ENCODE measurements at regions not wholly inside any gene's neighbourhood (a gene's known extent, or its start where the extent isn't known, plus 50 kb on each side); places are given as distances from the start of the nearest gene placed in this dataset.
"Not testable (repeated sequence)": the region's sequence is repeated elsewhere in the genome, so short reads cannot be mapped to it uniquely, and the experiment has no call there.

DNA sequence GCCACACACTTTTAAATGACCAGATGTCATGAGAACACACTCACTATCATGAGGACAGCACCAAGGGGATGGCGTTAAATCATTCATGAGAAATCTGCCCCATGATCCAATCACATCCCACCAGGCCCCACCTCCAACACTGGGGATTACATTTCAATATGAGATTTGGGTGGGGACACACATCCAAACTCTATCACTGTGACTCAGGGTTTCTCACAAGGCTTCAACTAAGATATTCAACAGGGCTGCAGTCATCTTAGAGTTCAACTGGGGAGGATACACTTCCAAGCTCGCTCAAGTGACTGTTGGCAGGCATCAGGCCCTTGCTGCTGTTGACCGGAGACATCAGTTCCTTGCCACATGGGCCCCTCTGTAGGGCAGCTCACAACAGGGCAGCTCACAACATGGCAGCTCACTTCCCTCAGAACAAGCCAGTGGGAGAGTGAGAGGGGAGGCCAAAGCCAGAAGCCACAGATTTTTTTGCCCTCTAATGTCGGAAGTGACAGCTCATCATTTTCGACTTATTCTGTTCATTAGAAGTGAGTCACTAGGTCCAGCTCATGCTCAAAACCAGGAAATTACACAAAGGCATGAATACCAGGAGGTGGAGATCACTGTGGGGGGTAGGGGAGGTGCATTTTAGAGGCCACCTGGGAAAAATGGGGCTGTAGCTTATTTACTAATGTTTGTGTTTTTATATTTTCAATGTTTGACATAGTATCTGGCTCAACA, 50.8 kb upstream of the PTHLH start:
- H3K36me3 Mint-ChIP-seq (ENCODE audit: low read depth), result no peaks in the 10 kb centered on the region
- H3K9me3 Mint-ChIP-seq, result no peaks in the 10 kb centered on the region
- peaks cover 24% of the 10 kb centered on the region for H3K27me3 Mint-ChIP-seq
- H3K4me1 Mint-ChIP-seq (ENCODE audit: low read depth), result peaks cover 9% of the 10 kb centered on the region
- DNase-seq, result no peak
- no peak overlapping the region for H3K4me3 Mint-ChIP-seq
- H3K27ac Mint-ChIP-seq, result no peak overlapping the region

GRCh38 chr12:28024231-28024995, 51.9 kb upstream of the PTHLH start:
- Mint-ChIP-seq H3K36me3 (ENCODE audit: low read depth) (no peaks in the 10 kb centered on the region), H3K9me3 (no peaks in the 10 kb centered on the region), H3K27ac (no peak overlapping the region), H3K27me3 (peaks cover 24% of the 10 kb centered on the region), H3K4me3 (no peak overlapping the region), H3K4me1 (ENCODE audit: low read depth) (peaks cover 9% of the 10 kb centered on the region)
- DNase-seq, result no peak

DNA sequence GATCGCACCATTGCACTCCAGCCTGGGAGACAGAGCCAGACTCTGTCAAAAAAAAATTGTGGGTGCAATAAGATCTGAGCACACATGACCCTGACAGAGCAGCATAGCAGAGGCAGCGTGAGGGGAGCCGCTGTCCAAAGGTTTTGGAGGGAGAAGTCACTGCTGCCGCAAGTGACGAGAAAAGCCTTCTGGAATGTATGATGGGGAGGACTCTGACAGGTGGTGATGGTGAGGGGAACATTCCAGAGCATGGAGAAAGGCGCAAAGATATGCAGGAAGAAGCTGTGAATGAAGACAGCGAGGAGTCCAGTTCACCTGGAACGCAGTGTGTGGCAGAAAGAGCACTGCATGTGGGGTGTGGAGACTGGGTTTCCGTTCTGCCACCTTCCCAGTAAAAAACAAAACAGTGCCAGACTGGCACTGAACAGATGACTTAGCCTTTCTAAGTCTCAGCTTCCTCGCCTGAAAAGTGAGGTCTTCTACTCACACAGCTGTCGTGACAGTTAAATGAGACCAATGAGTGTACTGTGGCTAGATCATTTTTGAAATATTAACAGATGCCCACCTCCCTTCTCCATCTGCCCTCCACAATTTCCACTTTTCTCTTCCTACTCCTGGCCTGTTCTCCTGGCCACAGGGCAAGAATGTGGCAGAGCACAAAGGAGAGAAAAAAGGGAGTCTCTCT, 53.4 kb upstream of the PTHLH start:
- no peaks in the 10 kb centered on the region for H3K9me3 Mint-ChIP-seq
- no peak overlapping the region for H3K27ac Mint-ChIP-seq
- no peak overlapping the region for H3K4me3 Mint-ChIP-seq
- no peaks in the 10 kb centered on the region for H3K36me3 Mint-ChIP-seq (ENCODE audit: low read depth)
- DNase-seq, result no peak
- H3K4me1 Mint-ChIP-seq (ENCODE audit: low read depth), result peaks cover 9% of the 10 kb centered on the region
- peaks cover 24% of the 10 kb centered on the region for H3K27me3 Mint-ChIP-seq

DNA sequence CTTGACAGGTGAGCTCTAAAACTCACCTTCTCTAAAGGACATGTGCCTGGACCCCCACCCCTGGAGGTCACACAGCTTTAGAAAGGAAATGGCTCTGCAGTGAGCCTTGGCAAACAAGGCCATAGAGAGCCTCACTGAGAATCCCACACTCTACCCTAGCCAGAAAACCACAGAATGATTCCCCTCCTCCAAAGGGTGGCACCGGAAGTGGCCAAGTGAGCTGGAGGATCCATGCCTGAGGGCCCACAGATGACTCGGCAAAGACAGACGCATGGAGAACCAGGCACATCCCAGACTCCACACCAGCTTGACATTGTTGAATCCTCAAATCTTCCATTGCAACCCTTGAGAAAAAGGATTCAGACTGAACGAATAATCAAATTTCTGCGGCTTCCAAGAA, 54.2 kb upstream of the PTHLH start:
- no peak for DNase-seq
- no peaks in the 10 kb centered on the region for H3K9me3 Mint-ChIP-seq
- H3K4me3 Mint-ChIP-seq, result no peak overlapping the region
- no peaks in the 10 kb centered on the region for H3K36me3 Mint-ChIP-seq (ENCODE audit: low read depth)
- peaks cover 24% of the 10 kb centered on the region for H3K27me3 Mint-ChIP-seq
- H3K4me1 Mint-ChIP-seq (ENCODE audit: low read depth), result peaks cover 9% of the 10 kb centered on the region
- no peak overlapping the region for H3K27ac Mint-ChIP-seq

DNA sequence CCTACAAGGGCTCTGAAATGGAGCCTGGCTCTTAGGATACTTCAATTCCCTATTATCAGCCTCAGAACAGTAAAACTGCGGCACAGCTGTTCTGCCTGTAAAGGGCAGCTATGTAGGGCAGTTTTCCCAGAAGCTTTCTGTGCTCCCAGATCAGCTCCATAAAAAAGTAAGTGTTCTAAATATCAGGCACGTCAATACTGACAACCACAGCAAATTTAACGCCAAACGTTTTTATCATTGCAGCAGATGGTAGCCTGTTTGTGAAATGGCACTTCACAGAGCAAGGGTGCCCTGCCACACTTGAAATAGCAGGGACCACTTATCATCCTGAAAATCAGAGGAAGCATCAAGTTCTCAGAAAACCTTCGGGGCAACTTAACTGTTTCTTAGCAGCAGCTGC, 54.8 kb upstream of the PTHLH start:
- no peak overlapping the region for H3K4me3 Mint-ChIP-seq
- peaks cover 22% of the 10 kb centered on the region for H3K27me3 Mint-ChIP-seq
- H3K36me3 Mint-ChIP-seq (ENCODE audit: low read depth), result no peaks in the 10 kb centered on the region
- H3K9me3 Mint-ChIP-seq, result no peaks in the 10 kb centered on the region
- peaks cover 9% of the 10 kb centered on the region for H3K4me1 Mint-ChIP-seq (ENCODE audit: low read depth)
- DNase-seq, result no peak
- H3K27ac Mint-ChIP-seq, result no peak overlapping the region

- H3K4me3 Mint-ChIP-seq, result no peak overlapping the region
- H3K4me1 Mint-ChIP-seq (ENCODE audit: low read depth), result peaks cover 8% of the 10 kb centered on the region
- peaks cover 15% of the 10 kb centered on the region for H3K27me3 Mint-ChIP-seq
- DNase-seq, result no peak
- no peaks in the 10 kb centered on the region for H3K36me3 Mint-ChIP-seq (ENCODE audit: low read depth)
- no peaks in the 10 kb centered on the region for H3K9me3 Mint-ChIP-seq
- no peak overlapping the region for H3K27ac Mint-ChIP-seq
These were observed 55.6 kb upstream of the PTHLH start for GRCh38 chr12:28027947-28028724.

GRCh38 chr12:28032811-28033537, 60.4 kb upstream of the PTHLH start:
- Mint-ChIP-seq H3K4me1 (ENCODE audit: low read depth) (no peaks in the 10 kb centered on the region), H3K36me3 (ENCODE audit: low read depth) (no peaks in the 10 kb centered on the region)
- no peak for DNase-seq

GRCh38 chr12:28033538-28033915, 61.0 kb upstream of the PTHLH start:
- H3K9me3 Mint-ChIP-seq, result no peaks in the 10 kb centered on the region
- H3K4me1 Mint-ChIP-seq (ENCODE audit: low read depth), result no peaks in the 10 kb centered on the region
- H3K27me3 Mint-ChIP-seq, result peaks cover 3% of the 10 kb centered on the region
- H3K27ac Mint-ChIP-seq, result no peak overlapping the region
- H3K36me3 Mint-ChIP-seq (ENCODE audit: low read depth), result no peaks in the 10 kb centered on the region
- no peak overlapping the region for H3K4me3 Mint-ChIP-seq
- DNase-seq, result no peak

More at GRCh38 chr12:28032811-28033537, 60.4 kb upstream of the PTHLH start:
- Mint-ChIP-seq H3K4me3 (no peak overlapping the region), H3K27me3 (peaks cover 3% of the 10 kb centered on the region), H3K9me3 (no peaks in the 10 kb centered on the region), H3K27ac (no peak overlapping the region)

DNA sequence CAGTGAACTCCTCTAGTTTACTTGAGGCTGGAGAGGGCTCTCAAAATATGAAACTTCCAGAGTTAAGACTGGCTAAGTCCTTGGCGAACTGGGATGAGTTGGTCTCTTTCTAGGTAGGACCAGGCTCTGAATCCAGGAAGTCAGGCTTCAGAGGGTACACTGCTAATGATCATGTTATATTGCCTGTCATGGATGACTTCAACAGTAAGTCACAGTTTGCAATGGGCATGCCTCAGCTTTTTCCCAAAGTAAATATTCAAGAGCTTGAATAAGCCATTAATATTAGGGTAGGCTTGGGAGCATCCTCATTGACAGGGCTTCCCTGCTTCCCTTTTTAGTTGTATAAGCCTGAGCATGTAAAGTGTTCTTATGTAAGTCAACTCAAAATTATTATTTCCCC, 61.7 kb upstream of the PTHLH start:
- no peaks in the 10 kb centered on the region for H3K9me3 Mint-ChIP-seq
- DNase-seq, result no peak
- H3K27me3 Mint-ChIP-seq, result peaks cover 3% of the 10 kb centered on the region
- H3K4me3 Mint-ChIP-seq, result no peak overlapping the region
- H3K4me1 Mint-ChIP-seq (ENCODE audit: low read depth), result no peaks in the 10 kb centered on the region
- no peaks in the 10 kb centered on the region for H3K36me3 Mint-ChIP-seq (ENCODE audit: low read depth)
- H3K27ac Mint-ChIP-seq, result no peak overlapping the region

DNA sequence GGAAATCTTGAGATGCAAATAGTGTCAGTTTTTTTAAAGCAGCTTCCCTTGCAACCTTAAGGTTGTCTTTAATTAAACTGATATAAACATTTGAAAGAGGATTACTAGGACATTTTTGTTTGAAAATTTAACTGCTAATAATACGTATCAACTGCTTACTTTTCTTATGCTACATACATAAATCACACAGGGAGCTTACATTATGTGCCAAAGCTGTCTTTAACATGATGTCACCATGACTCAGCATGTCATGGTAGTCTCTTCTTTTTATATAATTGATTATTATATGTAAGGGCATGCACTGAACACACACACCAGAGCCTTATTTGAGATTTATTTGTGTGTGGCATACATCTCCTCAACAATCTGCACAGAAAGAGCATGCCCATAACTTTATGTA, 63.0 kb upstream of the PTHLH start:
- H3K27me3 Mint-ChIP-seq, result peaks cover 3% of the 10 kb centered on the region

DNA sequence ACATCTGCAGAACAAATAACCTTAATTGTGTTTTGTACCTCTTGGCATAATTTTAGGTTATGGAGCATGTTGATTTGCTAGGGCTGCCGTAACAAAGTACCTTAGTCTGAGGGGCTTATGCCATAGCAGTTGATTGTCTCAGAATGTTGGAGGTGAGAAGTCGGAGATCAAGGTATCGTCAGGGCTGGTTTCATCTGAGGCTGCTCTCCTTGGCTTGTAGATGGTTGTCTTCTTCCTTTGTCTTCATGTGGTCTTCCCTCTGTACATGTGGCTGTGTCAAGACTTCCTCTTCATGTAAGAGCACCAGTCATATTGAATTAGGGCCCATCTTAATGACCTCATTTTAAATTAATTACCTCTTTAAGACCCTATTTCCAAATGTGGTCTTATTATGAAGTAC, 64.4 kb upstream of the PTHLH start:
- Mint-ChIP-seq H3K27me3 (peaks cover 3% of the 10 kb centered on the region), H3K4me3 (no peak overlapping the region), H3K27ac (no peak overlapping the region), H3K9me3 (no peaks in the 10 kb centered on the region), H3K4me1 (ENCODE audit: low read depth) (no peaks in the 10 kb centered on the region), H3K36me3 (ENCODE audit: low read depth) (no peaks in the 10 kb centered on the region)
- DNase-seq, result no peak

More for the DNA sequence above, 63.0 kb upstream of the PTHLH start:
- Mint-ChIP-seq H3K4me3 (no peak overlapping the region), H3K4me1 (ENCODE audit: low read depth) (no peaks in the 10 kb centered on the region), H3K36me3 (ENCODE audit: low read depth) (no peaks in the 10 kb centered on the region), H3K27ac (no peak overlapping the region), H3K9me3 (no peaks in the 10 kb centered on the region)
- DNase-seq, result no peak

GRCh38 chr12:28040246-28040645, 67.7 kb upstream of the PTHLH start:
- no peaks in the 10 kb centered on the region for H3K27me3 Mint-ChIP-seq
- H3K27ac Mint-ChIP-seq, result no peak overlapping the region
- H3K9me3 Mint-ChIP-seq, result no peaks in the 10 kb centered on the region
- H3K4me3 Mint-ChIP-seq, result no peak overlapping the region
- H3K36me3 Mint-ChIP-seq (ENCODE audit: low read depth), result no peaks in the 10 kb centered on the region
- no peaks in the 10 kb centered on the region for H3K4me1 Mint-ChIP-seq (ENCODE audit: low read depth)
- no peak for DNase-seq

- not testable (repeated sequence) for DNase-seq; H3K27ac Mint-ChIP-seq; H3K27me3 Mint-ChIP-seq; H3K36me3 Mint-ChIP-seq (ENCODE audit: low read depth); H3K4me3 Mint-ChIP-seq; H3K4me1 Mint-ChIP-seq (ENCODE audit: low read depth); H3K9me3 Mint-ChIP-seq
These were observed 74.1 kb upstream of the PTHLH start for GRCh38 chr12:28046600-28046999.

DNA sequence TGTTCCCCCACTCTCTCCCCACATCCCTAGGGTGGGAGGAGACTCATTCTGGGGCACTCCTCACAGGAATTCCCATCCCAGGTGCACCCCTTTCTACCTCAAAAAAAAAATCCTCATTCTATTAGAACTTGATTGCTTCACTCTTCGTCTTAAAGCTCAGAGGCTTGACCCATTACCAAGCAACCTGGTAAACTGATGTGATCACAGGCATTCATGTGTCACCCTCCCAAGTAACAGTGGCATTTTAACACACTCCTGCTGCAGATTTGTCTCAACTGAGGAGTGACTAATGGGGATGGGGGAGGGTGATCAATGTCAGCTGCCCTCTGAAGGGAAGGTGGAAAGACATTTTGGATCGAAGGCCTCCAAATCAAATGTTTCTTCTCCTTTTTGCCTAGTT, 78.1 kb upstream of the PTHLH start:
- no peaks in the 10 kb centered on the region for H3K4me1 Mint-ChIP-seq (ENCODE audit: low read depth)
- H3K27me3 Mint-ChIP-seq, result peaks cover 7% of the 10 kb centered on the region
- no peak overlapping the region for H3K4me3 Mint-ChIP-seq
- no peak for DNase-seq
- peaks cover 8% of the 10 kb centered on the region for H3K9me3 Mint-ChIP-seq
- no peak overlapping the region for H3K27ac Mint-ChIP-seq
- no peaks in the 10 kb centered on the region for H3K36me3 Mint-ChIP-seq (ENCODE audit: low read depth)

Data from activated T-cell treated with anti-CD3 and anti-CD28 coated beads, Interleukin-2, amount 50 U/mL, for 24 hours (primary cell).